ENCODE measurements at regions not wholly inside any gene's neighbourhood (a gene's known extent, or its start where the extent isn't known, plus 50 kb on each side); places are given as distances from the start of the nearest gene placed in this dataset.

DNA sequence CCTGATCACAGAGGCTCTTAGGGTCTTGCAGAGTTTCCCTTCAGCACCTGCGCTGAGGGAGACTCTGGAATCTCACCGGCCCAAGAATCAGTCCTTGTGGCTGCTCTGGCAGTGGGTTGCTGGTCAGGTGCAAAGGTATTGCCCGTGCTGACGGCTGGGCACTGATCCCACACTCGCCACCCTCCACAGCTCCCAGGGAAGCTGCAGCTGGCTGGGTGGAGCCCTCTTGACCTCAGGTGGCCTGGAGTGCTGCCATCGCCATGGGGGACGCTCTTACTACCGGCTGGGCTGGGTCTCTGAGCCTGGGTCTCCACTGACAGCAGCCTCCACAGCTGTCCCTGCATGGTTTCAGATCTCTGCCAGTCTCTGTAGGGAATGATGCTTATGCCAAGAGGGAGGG is 52.6 kb upstream of the EPHB3 start:
- ChIA-PET POLR2A (no interaction called here), CTCF (interaction anchor here (1.6 to 16.2 kb wide), 3 partner anchors 89 to 138 kb away, joined by 3 to 359 read pairs (median 9); no protein-coding TSS in a partner anchor)

DNA sequence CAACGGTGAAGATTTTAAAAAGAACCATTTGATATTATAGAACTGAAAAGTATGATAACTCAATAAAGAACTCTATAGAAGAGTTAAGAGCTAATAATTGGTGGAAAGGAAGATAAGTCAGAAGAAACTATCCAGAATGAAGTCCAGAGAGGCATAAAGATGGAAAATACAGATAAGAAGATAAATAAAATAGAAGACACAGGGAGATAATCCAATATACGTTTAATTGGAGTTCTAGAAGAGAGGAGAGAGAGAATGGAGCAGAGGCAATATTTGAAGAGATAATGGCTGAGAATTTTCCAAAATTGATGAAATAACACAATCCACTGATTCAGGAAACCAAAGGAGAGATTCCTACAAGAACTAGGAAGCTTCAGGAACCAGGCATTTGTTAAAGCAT is 49.8 kb upstream of the EPHB3 start:
- no peak for DNase-seq (ENCODE audit: low read depth, low spot score)

More for the DNA sequence above, 52.6 kb upstream of the EPHB3 start:
- TF ChIP-seq, protein P1, sequence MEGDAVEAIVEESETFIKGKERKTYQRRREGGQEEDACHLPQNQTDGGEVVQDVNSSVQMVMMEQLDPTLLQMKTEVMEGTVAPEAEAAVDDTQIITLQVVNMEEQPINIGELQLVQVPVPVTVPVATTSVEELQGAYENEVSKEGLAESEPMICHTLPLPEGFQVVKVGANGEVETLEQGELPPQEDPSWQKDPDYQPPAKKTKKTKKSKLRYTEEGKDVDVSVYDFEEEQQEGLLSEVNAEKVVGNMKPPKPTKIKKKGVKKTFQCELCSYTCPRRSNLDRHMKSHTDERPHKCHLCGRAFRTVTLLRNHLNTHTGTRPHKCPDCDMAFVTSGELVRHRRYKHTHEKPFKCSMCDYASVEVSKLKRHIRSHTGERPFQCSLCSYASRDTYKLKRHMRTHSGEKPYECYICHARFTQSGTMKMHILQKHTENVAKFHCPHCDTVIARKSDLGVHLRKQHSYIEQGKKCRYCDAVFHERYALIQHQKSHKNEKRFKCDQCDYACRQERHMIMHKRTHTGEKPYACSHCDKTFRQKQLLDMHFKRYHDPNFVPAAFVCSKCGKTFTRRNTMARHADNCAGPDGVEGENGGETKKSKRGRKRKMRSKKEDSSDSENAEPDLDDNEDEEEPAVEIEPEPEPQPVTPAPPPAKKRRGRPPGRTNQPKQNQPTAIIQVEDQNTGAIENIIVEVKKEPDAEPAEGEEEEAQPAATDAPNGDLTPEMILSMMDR (IDR thresholded peaks at IDR 0.05; ENCODE audit: insufficient read depth, low read length, missing control alignments) = no peak
- DNase-seq (ENCODE audit: low read depth, low spot score) = no peak
- no peak overlapping the region for H3K4me3 ChIP-seq (ENCODE audit: low read depth, low read length)

More for the DNA sequence above, 49.8 kb upstream of the EPHB3 start:
- ChIA-PET CTCF (interaction anchor here (1.1 to 16.2 kb wide), 13 partner anchors 10 to 158 kb away, joined by 3 to 359 read pairs (median 30); no protein-coding TSS in a partner anchor), POLR2A (no interaction called here)
- no peak overlapping the region for H3K4me3 ChIP-seq (ENCODE audit: low read depth, low read length)
- TF ChIP-seq, protein P1 (IDR thresholded peaks at IDR 0.05; ENCODE audit: insufficient read depth, low read length, missing control alignments) = no peak
